HG03097 (cell line): ENCODE measurements at regions not wholly inside any gene's neighbourhood (a gene's known extent, or its start where the extent isn't known, plus 50 kb on each side); places are given as distances from the start of the nearest gene placed in this dataset.
A peak's percentile ranks its signal among the peaks of the same experiment; 100 is the strongest.

Experiments used
- ATAC-seq: cut with Tn5 transposase; IDR thresholded peaks from one replicate; pipeline ENCODE4 v1.9.1; 2021; ENCODE audit not compliant: unreplicated experiment, low FRiP score

GRCh38 chr2:191738003-191738402, 60.1 kb downstream of the NABP1 start:
- ATAC-seq = no peak

GRCh38 chr2:191738667-191739066, 60.7 kb downstream of the NABP1 start:
- no peak for ATAC-seq

DNA sequence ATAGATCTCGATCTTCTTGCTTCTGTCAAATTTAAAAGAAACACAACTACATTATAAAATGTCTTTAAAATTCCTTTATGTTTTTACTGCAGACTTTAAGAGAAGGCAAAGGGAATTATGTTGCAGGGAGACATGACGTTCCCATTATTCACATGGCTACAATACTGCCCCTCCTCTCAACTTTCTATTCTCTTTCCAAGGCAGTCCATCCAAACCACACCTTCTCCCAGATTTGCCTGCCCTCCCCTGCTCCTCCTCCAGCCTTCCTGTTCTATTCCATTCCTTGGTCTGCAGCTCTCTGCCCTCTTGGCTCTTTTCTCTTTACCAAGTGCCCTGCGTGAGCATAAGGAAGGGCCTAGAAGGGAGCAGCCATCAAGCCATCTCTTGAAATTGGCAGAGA, 61.3 kb downstream of the NABP1 start:
- ATAC-seq = no peak

DNA sequence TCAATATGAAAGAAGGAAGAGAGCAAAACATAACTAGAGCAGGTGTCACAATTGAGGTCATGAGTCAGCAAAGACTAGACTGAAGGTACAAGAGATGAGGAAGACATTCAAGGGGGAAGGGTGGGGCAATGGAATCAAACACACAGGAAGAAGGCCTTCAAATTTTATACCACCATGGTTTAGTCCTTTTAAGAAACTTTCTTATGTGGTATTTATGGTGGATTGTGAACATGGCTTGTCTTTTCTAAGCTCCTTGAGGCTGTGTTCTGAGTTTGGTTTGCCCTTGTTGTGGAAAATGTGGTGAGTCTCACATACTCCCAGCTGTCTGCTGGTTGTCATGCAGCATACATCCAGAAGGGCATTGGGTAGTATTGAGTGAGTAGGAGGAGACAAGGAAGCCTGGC, 62.1 kb downstream of the NABP1 start:
- ATAC-seq = no peak

- ATAC-seq = no peak
Measured at GRCh38 chr2:191740759-191741158, 62.8 kb downstream of the NABP1 start.

- ATAC-seq = no peak
Measured at GRCh38 chr2:191746346-191747169, 68.6 kb downstream of the NABP1 start.

- no peak for ATAC-seq
Measured at GRCh38 chr2:191747170-191747530, 69.2 kb downstream of the NABP1 start.

- ATAC-seq = peak; percentile 30
Measured at GRCh38 chr2:191748059-191748461, 70.1 kb downstream of the NABP1 start.

DNA sequence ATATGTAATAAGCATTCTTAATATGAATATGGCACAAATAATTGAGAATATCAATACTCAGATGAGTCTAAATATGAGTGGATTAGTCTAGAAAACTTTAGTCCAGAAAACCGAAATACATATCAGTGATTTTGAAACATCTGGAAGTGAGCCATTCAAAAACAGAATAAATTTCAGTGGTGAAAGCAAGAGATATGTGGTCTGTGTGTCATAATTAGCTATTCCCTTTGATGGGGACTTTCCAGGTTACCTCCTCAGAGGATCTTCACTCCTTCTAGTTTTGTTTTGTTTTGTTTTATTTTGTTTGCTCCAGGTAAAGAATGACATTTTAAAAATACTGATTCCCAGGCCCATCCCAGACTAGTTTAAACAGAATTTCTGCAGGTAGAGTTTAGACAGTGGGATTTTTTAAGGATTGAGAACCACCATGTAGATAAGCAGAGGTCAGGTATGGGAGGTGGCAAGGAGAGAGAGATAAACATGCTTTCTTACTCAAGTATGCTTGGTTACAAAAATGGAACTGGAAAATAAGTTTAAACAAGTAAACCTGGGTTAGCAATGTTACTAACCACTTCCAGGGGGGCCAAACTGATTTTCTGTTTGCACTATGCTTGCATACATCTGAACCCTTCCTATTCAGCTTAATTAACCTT, 70.7 kb downstream of the NABP1 start:
- peak; percentile 72 for ATAC-seq

GRCh38 chr2:191749181-191749540, 71.2 kb downstream of the NABP1 start:
- ATAC-seq = no peak

DNA sequence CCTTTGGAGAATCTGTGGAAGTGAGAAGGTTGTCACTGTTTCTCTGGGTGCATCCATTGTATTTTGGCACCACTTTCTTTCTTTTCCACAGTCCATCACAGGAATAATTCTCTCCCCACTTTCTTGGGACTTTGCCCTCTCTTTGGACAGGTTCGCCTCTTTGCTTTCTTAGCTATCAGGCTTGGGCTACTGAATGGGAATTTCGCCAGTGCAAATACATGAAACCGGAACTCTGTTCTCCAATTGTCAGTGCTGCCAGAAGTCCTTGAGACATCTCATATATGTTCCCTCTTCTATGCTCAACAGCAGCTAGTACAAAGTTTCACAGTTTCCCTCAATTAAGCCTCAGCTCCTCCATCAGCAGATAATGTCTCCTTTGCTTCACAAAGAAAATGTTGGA, 76.2 kb downstream of the NABP1 start:
- no peak for ATAC-seq

DNA sequence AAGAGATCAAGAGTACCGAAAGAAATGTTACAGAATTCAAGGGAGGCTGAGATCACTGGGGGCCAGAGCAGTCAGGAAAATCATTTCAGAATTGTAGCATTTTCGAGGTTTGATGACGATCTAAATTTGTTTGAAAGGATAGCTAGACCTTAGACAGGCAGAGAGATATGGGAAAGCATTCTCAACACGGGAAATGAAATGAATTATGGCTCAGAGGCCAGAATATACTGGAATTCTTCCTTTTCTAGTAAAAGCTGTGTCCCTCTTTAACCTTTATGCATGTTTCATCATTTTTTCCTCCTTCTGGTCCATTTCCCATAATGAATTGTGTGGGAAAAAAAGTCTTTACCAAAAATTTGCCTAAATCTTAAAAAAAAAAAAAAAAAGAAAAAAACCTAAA, 78.8 kb downstream of the NABP1 start:
- no peak for ATAC-seq

- ATAC-seq = no peak
Measured at GRCh38 chr2:191757208-191757607, 79.3 kb downstream of the NABP1 start.

DNA sequence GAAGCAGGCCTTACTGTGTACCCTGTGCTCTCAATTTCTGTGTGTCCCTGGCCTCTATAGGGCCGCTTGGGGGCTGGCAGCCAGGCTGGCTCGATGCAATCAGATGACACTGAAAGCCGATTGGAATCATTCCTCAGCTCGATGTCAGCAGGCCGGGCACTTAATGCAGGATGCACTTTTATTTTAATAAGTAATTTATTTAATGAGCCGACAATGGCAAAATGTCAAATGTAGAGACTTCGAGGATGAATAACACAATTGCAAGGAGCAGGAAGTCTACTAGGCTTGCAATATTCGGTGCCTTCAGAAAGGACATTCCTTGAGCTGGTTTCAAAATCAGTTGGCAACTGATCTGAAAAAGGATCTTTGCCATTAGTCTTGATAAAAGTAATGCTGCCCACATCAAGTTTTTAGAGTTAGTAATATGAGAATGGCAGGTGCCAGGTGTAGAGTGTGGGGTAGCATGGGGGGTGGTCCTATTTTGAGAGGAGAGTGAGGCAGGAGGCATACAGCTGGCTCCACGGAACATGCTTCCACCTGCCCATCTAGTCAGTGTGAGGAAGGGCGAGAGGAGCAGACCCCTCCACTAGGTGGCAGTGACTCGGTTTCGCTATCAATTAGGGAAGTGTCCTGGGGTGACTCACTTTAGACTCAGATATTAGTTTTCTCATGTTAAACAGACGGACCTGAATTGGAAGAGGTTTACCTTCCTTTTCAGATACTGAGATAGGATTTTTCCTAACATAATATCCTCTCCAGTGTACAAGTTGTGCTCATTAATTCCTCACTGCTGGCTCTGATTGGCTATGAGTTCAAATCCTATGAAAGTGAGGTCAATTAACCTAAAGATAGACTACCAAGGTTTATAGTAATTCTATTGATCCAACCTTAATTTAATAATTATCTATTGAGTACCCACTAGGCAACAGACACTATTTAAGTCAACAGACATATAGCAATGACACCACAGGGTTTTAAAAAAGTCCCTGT, 80.9 kb downstream of the NABP1 start:
- peak; percentile 100 for ATAC-seq

DNA sequence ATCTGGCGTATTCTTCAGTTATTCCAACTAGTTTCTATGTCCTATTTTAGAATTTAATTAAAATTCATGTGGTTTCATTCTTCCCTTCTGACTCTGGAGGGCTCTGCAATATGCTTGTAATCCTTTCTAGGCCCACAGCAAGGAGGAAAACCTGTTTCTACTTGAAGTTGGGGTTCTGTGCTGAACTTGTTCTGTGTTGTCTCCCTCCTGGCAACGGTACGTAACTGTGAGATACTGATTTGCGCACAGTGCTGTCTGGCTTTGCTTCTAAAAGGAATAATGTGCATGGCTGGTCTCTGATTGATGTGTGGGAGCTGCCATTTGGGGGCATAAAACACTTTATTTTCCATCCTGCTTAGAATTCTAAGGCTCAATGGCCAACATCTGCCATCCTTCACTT, 81.7 kb downstream of the NABP1 start:
- ATAC-seq = no peak

- ATAC-seq = no peak
Measured at GRCh38 chr2:191760655-191761262, 82.8 kb downstream of the NABP1 start.

DNA sequence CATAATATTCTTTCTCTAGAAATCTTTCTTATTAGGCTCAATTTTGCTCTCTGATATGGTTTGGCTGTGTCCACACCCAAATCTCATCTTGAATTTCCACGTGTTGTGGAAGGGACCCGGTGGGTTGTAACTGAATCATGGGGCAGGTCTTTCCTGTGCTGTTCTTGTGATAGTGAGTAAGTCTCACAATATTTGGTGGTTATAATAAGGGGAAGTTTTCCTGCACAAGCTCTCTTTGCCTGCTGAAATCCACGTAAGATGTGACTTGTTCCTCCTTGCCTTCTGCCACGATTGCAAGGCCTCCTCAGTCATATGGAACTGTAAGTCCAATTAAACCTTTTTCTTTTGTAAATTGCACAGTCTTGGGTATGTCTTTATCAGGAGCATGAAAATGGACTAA, 73.8 kb downstream of the CAVIN2 start:
- no peak for ATAC-seq

- no peak for ATAC-seq
Measured at GRCh38 chr2:191777351-191777750, 69.5 kb downstream of the CAVIN2 start.

DNA sequence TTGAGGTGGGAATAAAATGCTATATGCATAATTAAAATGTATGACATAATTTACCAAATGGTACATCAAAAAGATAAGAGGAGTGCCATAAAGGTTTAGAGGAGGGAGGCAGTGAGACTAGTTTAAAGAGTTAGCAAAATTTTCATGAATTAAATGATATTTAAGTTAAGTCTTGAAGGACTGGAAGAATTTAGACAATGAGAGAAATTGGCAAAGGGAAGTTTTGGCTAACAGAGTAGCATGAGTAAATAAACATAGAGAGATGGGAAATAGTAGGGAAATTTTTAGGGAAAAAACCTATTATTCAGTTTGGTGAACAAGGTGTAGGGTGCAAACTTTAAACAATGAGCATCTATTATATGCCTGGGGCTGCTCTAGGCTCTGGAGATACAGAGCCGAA, 68.8 kb downstream of the CAVIN2 start:
- ATAC-seq = no peak

DNA sequence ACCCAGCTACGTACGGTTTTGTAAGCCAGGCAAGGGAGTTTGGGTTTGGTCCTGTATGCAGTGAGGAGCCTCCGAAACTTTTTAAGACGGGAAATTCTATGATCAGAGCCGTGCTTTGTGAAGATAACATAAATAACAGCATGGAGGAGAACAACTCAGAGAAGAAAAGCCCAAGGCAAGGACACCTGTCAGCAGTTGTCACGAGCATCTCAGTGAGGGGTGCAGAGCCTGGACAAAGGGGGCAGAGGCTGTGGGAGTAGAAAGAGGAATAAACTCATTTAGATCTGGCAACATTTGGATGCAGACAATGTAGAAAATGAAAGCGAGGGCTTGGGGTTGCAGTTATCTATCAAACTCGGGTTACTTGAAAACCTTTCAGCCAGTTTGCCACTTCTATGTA, 64.5 kb downstream of the CAVIN2 start:
- ATAC-seq = no peak

DNA sequence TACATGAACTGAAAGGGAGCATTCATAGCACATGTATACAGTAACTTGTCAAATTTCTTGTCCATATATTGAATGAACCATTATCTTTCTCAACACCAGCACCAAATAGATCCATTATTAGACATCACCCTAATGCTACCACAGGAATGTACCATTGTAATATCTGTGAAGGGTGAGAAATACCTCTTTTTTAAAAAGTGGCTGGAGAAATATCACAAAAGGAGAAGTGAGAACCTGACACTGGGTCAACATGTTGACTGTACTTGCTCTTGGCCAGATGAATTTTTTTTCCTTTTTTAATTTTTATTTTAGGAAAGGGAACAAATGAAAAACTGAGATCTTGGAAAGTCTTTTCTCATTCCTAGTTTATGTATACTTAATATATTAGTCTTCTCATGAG, 63.5 kb downstream of the CAVIN2 start:
- no peak for ATAC-seq
